IPS DF 6.9 (cell line): ENCODE measurements at regions not wholly inside any gene's neighbourhood (a gene's known extent, or its start where the extent isn't known, plus 50 kb on each side); places are given as distances from the start of the nearest gene placed in this dataset.
"Not testable (repeated sequence)": the region's sequence is repeated elsewhere in the genome, so short reads cannot be mapped to it uniquely, and the experiment has no call there.

Experiments
- DNase-seq: peaks from one replicate; pipeline ENCODE4 v3.0.0-alpha.2; 2013; ENCODE audit warnings: low read depth, low spot score
- H3K27ac ChIP-seq: one replicate; pipeline ENCODE4 v1.5.1; 2013; ENCODE audit warnings: low read length, control low read depth
- H3K27me3 ChIP-seq: 2 replicates; pipeline ENCODE4 v1.6.1; 2013; ENCODE audit warnings: mild to moderate bottlenecking, low read length; ENCODE audit not compliant: control insufficient read depth, insufficient read depth
- H3K36me3 ChIP-seq: 2 replicates; pipeline ENCODE4 v1.6.1; 2013; ENCODE audit warnings: low read length; ENCODE audit not compliant: control insufficient read depth, insufficient read depth
- H3K4me1 ChIP-seq: 2 replicates; pipeline ENCODE4 v1.6.1; 2013; ENCODE audit warnings: low read length; ENCODE audit not compliant: control insufficient read depth, insufficient read depth
- H3K4me3 ChIP-seq: 2 replicates; pipeline ENCODE4 v1.5.1; 2013; ENCODE audit warnings: mild to moderate bottlenecking, low read length
- H3K9me3 ChIP-seq: 2 replicates; pipeline ENCODE4 v1.6.1; 2013; ENCODE audit warnings: low read length, inconsistent platforms; ENCODE audit not compliant: control insufficient read depth, insufficient read depth
- WGBS: extraction: QIAGEN DNeasy Blood & Tissue Kit; methylation state at CpG from one replicate; pipeline ENCODE4 v1.1.7; 2013; ENCODE audit warnings: mixed read lengths, missing lambda C conversion rate; ENCODE audit not compliant: insufficient read length, insufficient coverage; 5-methylcytosine and 5-hydroxymethylcytosine counted together

- Histone ChIP-seq H3K27me3 (no peaks in the 10 kb centered on the region), H3K36me3 (no peaks in the 10 kb centered on the region), H3K4me1 (no peaks in the 10 kb centered on the region), H3K9me3 (no peaks in the 10 kb centered on the region), H3K4me3 (no peak overlapping the region), H3K27ac (no peak overlapping the region)
- DNase-seq = no peak
- WGBS = no CpG with 5 or more reads among the region's 2 CpGs
Observed at GRCh38 chr6:6452002-6452401, 131.5 kb upstream of the F13A1 start.

GRCh38 chr6:6453186-6453585 lies 132.7 kb upstream of the F13A1 start:
- Histone ChIP-seq H3K4me1 (no peaks in the 10 kb centered on the region), H3K36me3 (no peaks in the 10 kb centered on the region), H3K9me3 (no peaks in the 10 kb centered on the region), H3K27ac (no peak overlapping the region), H3K27me3 (no peaks in the 10 kb centered on the region), H3K4me3 (no peak overlapping the region)
- WGBS = no CpG with 5 or more reads among the region's 1 CpG
- DNase-seq = no peak

- no peaks in the 10 kb centered on the region for H3K27me3 ChIP-seq
- WGBS = no CpG with 5 or more reads among the region's 2 CpGs
- H3K9me3 ChIP-seq = no peaks in the 10 kb centered on the region
- H3K36me3 ChIP-seq = no peaks in the 10 kb centered on the region
- no peak overlapping the region for H3K27ac ChIP-seq
- H3K4me1 ChIP-seq = no peaks in the 10 kb centered on the region
- DNase-seq = no peak
- no peak overlapping the region for H3K4me3 ChIP-seq
Observed at GRCh38 chr6:6455272-6455671, 133.2 kb upstream of the LY86 start.

DNA sequence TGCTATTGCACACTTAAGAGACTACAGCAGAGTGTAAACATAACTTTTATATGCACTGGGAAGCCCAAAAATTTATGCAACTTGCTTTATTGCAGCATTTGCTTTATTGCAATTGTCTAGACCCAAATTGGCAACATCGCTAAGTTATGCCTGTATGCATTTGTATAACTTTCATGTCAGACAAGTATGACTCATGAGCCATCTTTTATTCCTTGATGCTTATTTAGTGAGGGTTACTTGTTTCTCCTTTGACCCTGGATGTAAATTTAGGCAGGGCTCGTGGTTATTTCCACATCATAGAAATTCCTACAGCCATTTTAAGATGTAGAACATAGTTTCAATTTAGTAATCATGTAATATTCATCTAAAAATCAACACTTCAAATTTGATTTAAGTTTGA lies 130.3 kb upstream of the LY86 start:
- WGBS = no CpG with 5 or more reads among the region's 2 CpGs
- Histone ChIP-seq H3K9me3 (no peaks in the 10 kb centered on the region), H3K27me3 (no peaks in the 10 kb centered on the region), H3K4me3 (no peak overlapping the region), H3K36me3 (no peaks in the 10 kb centered on the region), H3K27ac (no peak overlapping the region), H3K4me1 (no peaks in the 10 kb centered on the region)
- no peak for DNase-seq

DNA sequence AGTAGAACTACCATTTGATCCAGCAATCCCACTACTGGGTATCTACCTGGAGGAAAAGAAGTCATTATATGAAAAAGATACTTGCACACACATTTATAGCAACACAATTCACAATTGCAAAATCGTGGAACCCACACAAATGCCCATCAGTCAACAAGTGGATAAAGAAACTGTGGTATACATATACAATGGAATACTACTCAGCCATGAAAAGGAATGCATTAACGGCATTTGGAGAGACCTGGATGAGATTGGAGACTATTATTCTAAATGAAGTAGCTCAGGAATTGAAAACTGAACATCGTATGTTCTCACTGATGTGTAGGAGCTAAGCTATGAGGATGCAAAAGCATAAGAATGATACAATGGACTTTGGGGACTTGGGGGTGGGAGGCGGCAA lies 128.6 kb upstream of the LY86 start:
- no CpG with 5 or more reads among the region's 4 CpGs for WGBS
- H3K4me3 ChIP-seq, H3K9me3 ChIP-seq, H3K27ac ChIP-seq, DNase-seq, H3K36me3 ChIP-seq, H3K27me3 ChIP-seq, H3K4me1 ChIP-seq: not testable (repeated sequence)

- H3K4me3 ChIP-seq = no peak overlapping the region
- no peak for DNase-seq
- H3K27ac ChIP-seq = no peak overlapping the region
- no peaks in the 10 kb centered on the region for H3K36me3 ChIP-seq
- no peaks in the 10 kb centered on the region for H3K27me3 ChIP-seq
- WGBS = no CpG with 5 or more reads among the region's 2 CpGs
- H3K9me3 ChIP-seq = no peaks in the 10 kb centered on the region
- H3K4me1 ChIP-seq = no peaks in the 10 kb centered on the region
Observed at GRCh38 chr6:6460416-6460815, 128.1 kb upstream of the LY86 start.

DNA sequence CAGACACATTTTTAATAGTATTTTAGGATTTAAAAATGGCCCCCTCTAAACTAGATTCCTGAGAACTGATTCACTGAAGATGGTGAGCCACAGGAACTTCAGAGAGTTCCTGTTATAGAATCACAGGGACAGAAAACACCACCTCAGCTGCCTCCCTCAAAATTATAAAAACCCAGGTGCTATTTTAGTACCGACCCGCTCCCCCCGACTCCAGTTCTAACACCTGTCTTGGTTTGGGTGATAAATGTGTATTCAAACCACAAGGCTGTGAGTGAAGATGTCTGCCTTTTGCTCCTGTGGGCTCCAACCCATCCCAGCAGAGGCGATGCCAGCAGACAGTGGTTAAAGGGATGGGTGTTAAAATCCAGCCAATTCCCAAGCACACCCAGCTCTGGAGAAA lies 127.4 kb upstream of the LY86 start:
- no peak overlapping the region for H3K27ac ChIP-seq
- WGBS = no CpG with 5 or more reads among the region's 4 CpGs
- no peak overlapping the region for H3K4me3 ChIP-seq
- H3K27me3 ChIP-seq = no peaks in the 10 kb centered on the region
- H3K4me1 ChIP-seq = no peaks in the 10 kb centered on the region
- DNase-seq = no peak
- H3K36me3 ChIP-seq = no peaks in the 10 kb centered on the region
- no peaks in the 10 kb centered on the region for H3K9me3 ChIP-seq

- Histone ChIP-seq H3K4me1 (no peaks in the 10 kb centered on the region), H3K27ac (no peak overlapping the region)
- WGBS = no CpG with 5 or more reads among the region's 12 CpGs
Observed at GRCh38 chr6:6466967-6467761, 121.4 kb upstream of the LY86 start.

DNA sequence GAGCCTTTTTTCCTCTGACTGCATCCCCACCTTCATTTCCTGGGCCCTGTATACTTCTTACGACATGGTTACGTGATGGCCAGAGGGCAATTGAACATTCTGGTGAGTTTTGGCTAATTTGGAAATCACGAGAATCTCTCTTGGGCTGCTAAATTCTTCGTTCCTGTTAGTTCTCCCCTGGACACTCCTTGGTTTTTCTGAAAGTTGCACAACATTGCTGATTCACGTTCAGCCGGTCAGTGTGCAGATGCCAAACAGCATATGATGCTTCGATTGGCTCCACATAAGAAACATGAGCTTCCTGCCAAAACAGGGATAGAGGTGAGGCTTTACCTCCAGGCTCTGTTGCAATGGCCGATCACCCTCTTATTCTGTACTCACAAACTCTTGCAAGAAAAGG lies 119.4 kb upstream of the LY86 start:
- Histone ChIP-seq H3K4me3 (no peak overlapping the region), H3K27me3 (no peaks in the 10 kb centered on the region), H3K4me1 (no peaks in the 10 kb centered on the region), H3K36me3 (no peaks in the 10 kb centered on the region), H3K9me3 (no peaks in the 10 kb centered on the region), H3K27ac (no peak overlapping the region)
- DNase-seq = no peak
- WGBS = no CpG with 5 or more reads among the region's 8 CpGs

More at GRCh38 chr6:6466967-6467761, 121.4 kb upstream of the LY86 start:
- no peak for DNase-seq
- Histone ChIP-seq H3K36me3 (no peaks in the 10 kb centered on the region), H3K9me3 (no peaks in the 10 kb centered on the region), H3K4me3 (no peak overlapping the region), H3K27me3 (no peaks in the 10 kb centered on the region)

GRCh38 chr6:6470123-6470522 lies 118.4 kb upstream of the LY86 start:
- no peak for DNase-seq
- no peaks in the 10 kb centered on the region for H3K4me1 ChIP-seq
- no peaks in the 10 kb centered on the region for H3K9me3 ChIP-seq
- no peak overlapping the region for H3K4me3 ChIP-seq
- H3K36me3 ChIP-seq = no peaks in the 10 kb centered on the region
- no peaks in the 10 kb centered on the region for H3K27me3 ChIP-seq
- no peak overlapping the region for H3K27ac ChIP-seq
- WGBS = no CpG with 5 or more reads among the region's 2 CpGs

DNA sequence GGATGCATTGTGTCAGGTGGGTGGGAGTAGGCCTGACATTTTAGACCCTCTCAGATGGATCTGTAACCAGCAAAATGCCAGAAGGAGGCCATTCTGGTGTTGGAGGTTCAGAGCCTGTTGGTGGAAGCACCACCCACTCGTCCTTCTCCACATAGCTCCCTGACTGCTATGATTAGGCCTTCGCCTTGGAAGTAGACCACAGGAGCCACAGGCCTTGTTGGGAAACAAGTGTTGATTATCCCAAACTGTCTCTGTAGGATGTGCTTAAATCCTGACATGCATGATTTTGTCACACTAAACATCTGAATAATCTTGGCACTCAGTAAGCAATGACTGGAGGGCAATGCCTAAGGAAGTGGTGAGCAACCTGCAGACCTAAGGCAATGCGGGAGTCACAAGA lies 117.2 kb upstream of the LY86 start:
- no peak for DNase-seq
- Histone ChIP-seq H3K4me1 (no peaks in the 10 kb centered on the region), H3K27me3 (no peaks in the 10 kb centered on the region), H3K36me3 (no peaks in the 10 kb centered on the region), H3K9me3 (no peaks in the 10 kb centered on the region), H3K4me3 (no peak overlapping the region), H3K27ac (no peak overlapping the region)
- WGBS = no CpG with 5 or more reads among the region's 3 CpGs
